ENCODE measurements at regions not wholly inside any gene's neighbourhood (a gene's known extent, or its start where the extent isn't known, plus 50 kb on each side); places are given as distances from the start of the nearest gene placed in this dataset.

DNA sequence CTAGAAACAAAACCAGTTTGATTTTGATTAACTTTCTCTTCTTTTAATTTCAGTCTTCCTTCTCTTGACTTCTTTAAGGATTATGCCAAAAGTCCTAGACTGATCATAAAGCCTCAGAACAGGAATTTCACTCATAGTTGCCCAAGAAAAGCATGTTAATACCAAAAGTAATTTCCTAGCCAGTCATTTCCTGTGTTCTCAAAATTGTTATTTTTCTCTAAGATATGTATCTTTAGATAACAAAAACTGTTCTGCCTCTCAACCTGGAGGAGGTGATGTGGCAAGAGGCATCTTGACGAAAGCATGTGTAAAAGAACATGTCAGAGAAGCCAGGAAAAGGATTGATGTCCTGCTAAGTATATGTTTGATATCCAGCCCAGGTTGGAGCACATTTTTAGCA, 78.0 kb upstream of the IPO9 start:
- Histone ChIP-seq H2AFZ (ENCODE audit: low read depth, low read length, poor library complexity, severe bottlenecking) (no peak overlapping the region), H3K36me3 (ENCODE audit: control insufficient read depth in 1 of 2, insufficient read depth in 2 of 2, low read length in 2 of 2) (no peaks in the 10 kb centered on the region), H3K9me2 (ENCODE audit: insufficient read depth) (no peaks in the 10 kb centered on the region), H3K4me1 (ENCODE audit: control insufficient read depth in 1 of 2, insufficient read depth in 2 of 2, low read length in 2 of 2) (peaks cover 0 to 10% of the 10 kb centered on the region in 2 experiments; a peak in 3 of 4 replicates), H4K20me1 (ENCODE audit: insufficient read depth) (no peaks in the 10 kb centered on the region), H3K27me3 (ENCODE audit: insufficient read depth, low read length) (no peaks in the 10 kb centered on the region), H3K4me2 (ENCODE audit: low read length) (no peak overlapping the region), H3K9me3 (ENCODE audit: control insufficient read depth in 1 of 2, insufficient read depth in 1 of 2, low read depth in 1 of 2, low read length in 2 of 2) (no peaks in the 10 kb centered on the region), H3K4me3 (replicated peaks in 1 of 2; ENCODE audit: low read depth in 1 of 2, low read length in 2 of 2) (no peak overlapping the region), H3K27ac (ENCODE audit: low read depth, low read length) (no peak overlapping the region), H3K79me2 (ENCODE audit: insufficient read depth, low read length) (no peaks in the 10 kb centered on the region; the same call in 1 of the 2 replicates), H3K9ac (ENCODE audit: low read length) (no peak overlapping the region)
- RAD21 ChIA-PET (ENCODE audit: low non-redundant PET in 1 of 2, low total read pairs in 2 of 2, uncharacterized antibody in 2 of 2, unreplicated experiment in 2 of 2), result no interaction called here
- DNase-seq (ENCODE audit: low read depth, low spot score), result no peak
- TF ChIP-seq SIN3A (IDR thresholded peaks at IDR 0.05; ENCODE audit: low read depth), result no peak
- no peak for TF ChIP-seq JUND (IDR thresholded peaks at IDR 0.05)
- TF ChIP-seq, protein P1, sequence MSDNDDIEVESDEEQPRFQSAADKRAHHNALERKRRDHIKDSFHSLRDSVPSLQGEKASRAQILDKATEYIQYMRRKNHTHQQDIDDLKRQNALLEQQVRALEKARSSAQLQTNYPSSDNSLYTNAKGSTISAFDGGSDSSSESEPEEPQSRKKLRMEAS (IDR thresholded peaks at IDR 0.05), result no peak
- no peak for TF ChIP-seq EZH2phosphoT487 (IDR thresholded peaks at IDR 0.05; ENCODE audit: borderline replicate concordance)
- TF ChIP-seq FOSL1 (IDR thresholded peaks at IDR 0.05; ENCODE audit: low read depth), result no peak
- TF ChIP-seq, protein P2, sequence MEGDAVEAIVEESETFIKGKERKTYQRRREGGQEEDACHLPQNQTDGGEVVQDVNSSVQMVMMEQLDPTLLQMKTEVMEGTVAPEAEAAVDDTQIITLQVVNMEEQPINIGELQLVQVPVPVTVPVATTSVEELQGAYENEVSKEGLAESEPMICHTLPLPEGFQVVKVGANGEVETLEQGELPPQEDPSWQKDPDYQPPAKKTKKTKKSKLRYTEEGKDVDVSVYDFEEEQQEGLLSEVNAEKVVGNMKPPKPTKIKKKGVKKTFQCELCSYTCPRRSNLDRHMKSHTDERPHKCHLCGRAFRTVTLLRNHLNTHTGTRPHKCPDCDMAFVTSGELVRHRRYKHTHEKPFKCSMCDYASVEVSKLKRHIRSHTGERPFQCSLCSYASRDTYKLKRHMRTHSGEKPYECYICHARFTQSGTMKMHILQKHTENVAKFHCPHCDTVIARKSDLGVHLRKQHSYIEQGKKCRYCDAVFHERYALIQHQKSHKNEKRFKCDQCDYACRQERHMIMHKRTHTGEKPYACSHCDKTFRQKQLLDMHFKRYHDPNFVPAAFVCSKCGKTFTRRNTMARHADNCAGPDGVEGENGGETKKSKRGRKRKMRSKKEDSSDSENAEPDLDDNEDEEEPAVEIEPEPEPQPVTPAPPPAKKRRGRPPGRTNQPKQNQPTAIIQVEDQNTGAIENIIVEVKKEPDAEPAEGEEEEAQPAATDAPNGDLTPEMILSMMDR (IDR thresholded peaks at IDR 0.05 in 2 of 3, conservative IDR thresholded peaks at IDR 0.05 in 1 of 3; ENCODE audit: borderline replicate concordance in 1 of 3, insufficient read depth in 1 of 3, low read depth in 2 of 3, low read length in 2 of 3), result no peak
- no peak for TF ChIP-seq EGR1 (IDR thresholded peaks at IDR 0.05; ENCODE audit: low read depth)
- no peak for TF ChIP-seq SP1 (IDR thresholded peaks at IDR 0.05; ENCODE audit: low read depth)
- TF ChIP-seq, protein P3, sequence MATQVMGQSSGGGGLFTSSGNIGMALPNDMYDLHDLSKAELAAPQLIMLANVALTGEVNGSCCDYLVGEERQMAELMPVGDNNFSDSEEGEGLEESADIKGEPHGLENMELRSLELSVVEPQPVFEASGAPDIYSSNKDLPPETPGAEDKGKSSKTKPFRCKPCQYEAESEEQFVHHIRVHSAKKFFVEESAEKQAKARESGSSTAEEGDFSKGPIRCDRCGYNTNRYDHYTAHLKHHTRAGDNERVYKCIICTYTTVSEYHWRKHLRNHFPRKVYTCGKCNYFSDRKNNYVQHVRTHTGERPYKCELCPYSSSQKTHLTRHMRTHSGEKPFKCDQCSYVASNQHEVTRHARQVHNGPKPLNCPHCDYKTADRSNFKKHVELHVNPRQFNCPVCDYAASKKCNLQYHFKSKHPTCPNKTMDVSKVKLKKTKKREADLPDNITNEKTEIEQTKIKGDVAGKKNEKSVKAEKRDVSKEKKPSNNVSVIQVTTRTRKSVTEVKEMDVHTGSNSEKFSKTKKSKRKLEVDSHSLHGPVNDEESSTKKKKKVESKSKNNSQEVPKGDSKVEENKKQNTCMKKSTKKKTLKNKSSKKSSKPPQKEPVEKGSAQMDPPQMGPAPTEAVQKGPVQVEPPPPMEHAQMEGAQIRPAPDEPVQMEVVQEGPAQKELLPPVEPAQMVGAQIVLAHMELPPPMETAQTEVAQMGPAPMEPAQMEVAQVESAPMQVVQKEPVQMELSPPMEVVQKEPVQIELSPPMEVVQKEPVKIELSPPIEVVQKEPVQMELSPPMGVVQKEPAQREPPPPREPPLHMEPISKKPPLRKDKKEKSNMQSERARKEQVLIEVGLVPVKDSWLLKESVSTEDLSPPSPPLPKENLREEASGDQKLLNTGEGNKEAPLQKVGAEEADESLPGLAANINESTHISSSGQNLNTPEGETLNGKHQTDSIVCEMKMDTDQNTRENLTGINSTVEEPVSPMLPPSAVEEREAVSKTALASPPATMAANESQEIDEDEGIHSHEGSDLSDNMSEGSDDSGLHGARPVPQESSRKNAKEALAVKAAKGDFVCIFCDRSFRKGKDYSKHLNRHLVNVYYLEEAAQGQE (IDR thresholded peaks at IDR 0.05; ENCODE audit: low read depth), result no peak
- no peak for TF ChIP-seq CBX3 (IDR thresholded peaks at IDR 0.05; ENCODE audit: low read depth)
- no peak for ATAC-seq
- POLR2A ChIA-PET, result no interaction called here
- intact Hi-C loops (cut with micrococcal nuclease), result no loop called here
- BruUV-seq (replicated peaks), result no TSS peak
- CTCF ChIA-PET, result no interaction called here
